Medulla oblongata (tissue), 1 donor: ENCODE measurements at regions not wholly inside any gene's neighbourhood (a gene's known extent, or its start where the extent isn't known, plus 50 kb on each side); places are given as distances from the start of the nearest gene placed in this dataset.

Experiments
- DNase-seq: peaks from one replicate; pipeline ENCODE4 v3.0.0-alpha.2; 2015; ENCODE audit errors: extremely low spot score

DNA sequence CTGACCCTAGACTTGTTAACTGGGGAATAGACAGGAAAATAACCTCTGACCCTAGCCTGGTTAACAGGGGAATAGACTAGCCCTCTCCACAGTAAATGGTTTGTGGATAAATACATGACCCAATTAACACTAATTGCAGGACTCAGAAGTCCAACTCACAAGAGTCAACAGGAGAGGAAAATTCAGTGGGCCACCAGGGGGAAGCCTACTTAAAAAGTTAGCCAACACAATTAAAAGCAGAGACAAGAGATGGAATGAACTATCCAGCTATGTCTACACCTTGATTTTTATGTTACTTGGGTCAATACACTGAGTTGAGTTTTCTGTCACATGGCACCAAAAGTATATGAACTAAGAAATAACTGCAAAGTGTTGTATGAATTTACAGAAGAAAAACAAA lies 158.8 kb upstream of the SLC39A10 start:
- peak; percentile 51 for DNase-seq

GRCh38 chr2:195496991-195497390 lies 160.0 kb upstream of the SLC39A10 start:
- DNase-seq = no peak

DNA sequence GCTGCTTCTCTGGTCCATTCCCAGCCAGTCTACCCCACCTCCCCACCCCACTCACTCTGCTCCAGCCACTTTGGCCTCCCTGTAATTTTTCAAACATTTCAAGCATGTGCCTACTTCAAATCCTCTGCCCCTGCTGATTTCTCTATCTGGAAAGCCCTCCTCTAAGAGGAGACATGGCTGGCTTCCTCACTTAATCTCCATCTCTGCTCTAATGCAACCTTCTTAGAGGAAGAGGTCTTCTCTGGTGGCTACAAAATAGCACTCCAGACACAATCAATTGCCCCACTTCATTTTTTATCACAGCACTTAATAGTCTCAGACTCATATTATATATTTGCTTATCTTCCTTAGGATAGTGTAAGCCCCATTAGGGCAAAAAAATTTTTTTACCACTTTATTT lies 161.1 kb upstream of the SLC39A10 start:
- no peak for DNase-seq

DNA sequence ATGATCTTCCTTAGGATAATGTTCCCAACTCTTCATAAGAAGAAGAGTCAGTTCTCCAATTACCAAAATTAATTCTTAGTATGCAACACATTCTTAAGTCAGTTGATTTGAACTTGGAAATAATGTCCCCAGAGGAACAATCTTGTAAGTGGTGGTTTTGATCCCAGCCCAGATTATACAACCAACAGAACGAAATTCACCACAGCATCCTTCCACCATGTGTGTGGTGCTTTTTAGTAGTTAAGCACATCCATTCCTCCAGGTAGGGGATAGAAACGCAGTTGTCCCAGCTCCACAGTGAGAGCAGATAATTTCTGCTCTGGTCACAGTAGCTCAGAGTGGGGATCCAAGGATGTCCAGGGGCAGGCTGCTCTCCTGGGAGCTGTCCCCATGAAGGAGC lies 161.7 kb upstream of the SLC39A10 start:
- no peak for DNase-seq

- DNase-seq = no peak
Observed at GRCh38 chr2:195494451-195494850, 162.6 kb upstream of the SLC39A10 start.

- no peak for DNase-seq
Observed at GRCh38 chr2:195493416-195493815, 163.6 kb upstream of the SLC39A10 start.

DNA sequence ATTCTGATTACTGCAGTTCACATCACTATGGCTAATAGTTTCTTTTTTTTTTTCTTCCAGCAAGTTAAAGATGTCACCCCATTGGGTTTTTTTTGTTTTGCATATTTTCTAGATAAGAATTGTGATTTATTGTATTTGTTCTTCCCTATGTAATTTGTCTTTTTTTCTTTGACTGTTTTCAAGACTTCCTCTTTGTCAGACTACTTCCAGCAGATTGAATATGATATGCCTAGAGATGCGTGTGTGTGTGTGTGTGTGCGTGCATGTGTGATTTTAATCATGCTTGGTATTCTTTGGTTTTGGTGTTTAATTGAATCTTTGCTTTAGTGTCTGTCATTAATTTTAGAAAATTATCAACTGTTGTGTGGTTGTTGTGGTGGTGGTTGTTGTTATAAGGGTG lies 166.7 kb upstream of the SLC39A10 start:
- no peak for DNase-seq

- no peak for DNase-seq
Observed at GRCh38 chr2:195489101-195489500, 167.9 kb upstream of the SLC39A10 start.

DNA sequence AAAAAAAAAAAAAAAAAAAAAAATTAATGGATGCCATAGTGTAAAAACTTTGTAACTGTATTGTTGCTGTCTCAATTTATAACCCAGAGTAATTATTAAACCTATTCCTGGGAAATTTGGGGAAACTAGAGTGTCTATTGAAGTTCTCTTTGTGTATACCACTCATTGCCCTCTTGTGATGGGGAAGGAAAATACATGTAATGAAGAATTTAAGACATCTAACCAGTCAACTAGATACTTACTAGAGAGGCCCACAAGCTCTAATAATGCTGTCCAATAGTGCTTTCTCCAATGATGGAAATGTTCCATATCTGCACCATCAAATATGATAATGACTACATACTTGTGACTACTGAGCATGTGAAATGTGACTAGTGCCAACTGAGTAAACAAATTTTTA lies 168.5 kb upstream of the SLC39A10 start:
- DNase-seq = no peak

DNA sequence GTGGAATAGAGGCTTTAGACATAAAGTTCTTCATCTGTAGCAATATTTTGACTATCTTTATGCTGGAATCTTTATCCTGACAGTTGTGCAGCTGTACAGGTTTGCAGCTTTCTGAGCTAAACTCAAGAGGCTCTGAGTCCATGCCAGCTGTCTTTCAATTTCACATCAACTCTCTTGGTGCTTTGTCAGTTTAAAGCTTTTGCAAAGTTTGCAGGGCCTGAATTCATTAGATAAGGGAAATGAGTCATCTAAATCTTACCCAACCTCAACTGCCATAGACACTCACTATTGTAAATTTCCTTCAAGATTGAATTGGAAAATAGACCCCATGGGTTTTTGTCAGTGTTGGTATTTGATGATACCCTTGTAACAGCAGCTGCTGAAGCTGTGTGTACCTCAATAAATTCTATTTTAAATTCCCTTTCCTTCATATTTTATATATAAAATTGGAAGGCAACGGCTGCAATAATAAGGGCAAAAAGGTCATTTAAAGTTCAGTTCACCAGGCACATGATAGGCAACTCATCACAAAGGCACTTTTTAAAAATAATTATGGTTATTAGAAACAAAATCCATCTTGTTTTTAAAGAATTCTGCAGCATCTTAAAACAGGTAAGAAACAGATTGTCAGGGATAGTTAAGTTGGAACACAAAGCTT lies 169.9 kb upstream of the SLC39A10 start:
- DNase-seq = peak; percentile 6

GRCh38 chr2:195486520-195486919 lies 170.5 kb upstream of the SLC39A10 start:
- no peak for DNase-seq

DNA sequence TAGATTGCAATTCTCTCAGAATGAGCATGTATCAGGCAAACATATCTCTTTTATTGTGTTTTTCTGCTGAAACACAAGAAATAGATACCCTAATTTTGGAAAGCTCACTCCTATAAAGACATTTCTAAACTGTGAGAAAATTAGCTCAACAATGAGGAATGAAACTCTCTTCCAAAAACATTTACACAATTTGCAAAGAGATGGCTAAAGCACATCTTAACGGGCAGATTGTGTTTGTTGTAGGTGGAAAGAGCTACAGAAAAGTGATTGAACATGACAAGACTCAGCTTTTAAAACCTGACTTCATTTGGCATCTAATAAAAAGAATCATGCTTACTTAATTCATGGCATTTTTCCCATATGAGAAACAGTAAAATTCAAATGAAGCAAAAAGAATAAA lies 175.0 kb upstream of the SLC39A10 start:
- DNase-seq = no peak

- DNase-seq = no peak
Observed at GRCh38 chr2:195480121-195480520, 176.9 kb upstream of the SLC39A10 start.

DNA sequence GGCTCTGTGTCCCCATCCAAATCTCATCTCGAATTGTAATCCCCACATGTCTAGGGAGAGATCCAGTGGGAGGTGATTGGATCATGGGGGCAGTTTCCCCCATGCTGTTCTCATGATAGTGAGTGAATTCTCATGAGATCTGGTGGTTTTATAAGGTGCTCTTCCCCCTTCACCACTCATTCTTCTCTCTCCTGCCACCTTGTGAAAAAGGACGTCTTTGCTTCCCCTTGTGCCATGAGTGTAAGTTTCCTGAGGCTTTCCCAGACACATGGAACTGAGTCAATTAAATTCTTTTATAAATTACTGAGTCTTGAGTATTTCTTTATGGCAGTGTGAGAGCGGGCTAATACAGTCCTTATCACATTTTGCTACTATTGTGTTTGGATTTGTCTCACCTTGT lies 177.6 kb upstream of the SLC39A10 start:
- no peak for DNase-seq

DNA sequence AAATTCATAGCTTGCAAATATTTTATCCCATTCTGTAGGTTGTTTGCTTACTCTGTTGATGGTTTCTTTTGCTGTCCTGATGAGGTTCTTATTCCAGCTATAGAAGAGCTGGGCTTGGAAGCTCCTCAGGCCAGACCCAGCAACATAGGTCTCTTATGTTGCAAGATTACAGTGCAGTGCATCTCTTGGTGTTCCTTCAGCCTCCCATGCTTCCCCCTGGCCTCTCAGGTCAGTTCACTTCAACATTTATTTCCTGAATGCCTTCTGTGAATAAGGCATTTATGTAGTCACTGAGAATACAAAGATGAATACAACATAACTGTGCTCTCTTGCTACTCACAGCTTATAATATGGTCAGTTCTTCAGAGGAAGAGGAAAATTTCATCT lies 179.0 kb upstream of the SLC39A10 start:
- no peak for DNase-seq

DNA sequence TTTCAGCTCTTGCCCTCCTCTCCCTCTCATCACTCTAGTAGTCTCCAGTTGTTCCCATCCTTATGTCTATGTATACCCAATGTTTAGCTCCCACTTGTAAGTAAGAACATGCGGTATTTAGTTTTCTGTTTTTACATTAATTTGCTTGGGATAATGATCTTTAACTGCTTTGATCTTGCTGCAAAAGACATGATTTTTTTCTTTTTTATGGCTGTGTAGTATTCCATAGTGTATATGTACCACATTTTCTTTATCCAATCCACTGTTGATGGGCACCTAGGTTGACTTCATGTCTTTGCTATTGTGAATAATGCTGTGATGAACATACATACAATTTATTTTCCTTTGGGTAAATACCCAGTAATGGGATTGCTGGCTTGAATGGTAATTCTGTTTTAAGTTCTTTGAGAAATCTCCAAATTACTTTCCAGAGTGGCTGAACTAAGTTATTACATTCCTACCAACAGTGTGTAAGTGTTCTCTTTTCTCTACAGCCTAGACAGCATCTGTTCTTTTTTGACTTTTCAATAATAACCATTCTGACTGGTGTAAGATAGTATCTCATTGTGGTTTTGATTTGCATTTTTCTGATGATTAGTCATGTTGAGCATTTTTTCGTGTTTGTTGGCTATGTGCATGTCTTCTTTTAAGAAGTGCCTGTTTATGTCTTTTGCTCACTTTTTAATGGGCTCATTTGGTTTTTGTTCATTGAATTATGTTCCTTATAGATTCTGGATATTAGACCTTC lies 179.6 kb upstream of the SLC39A10 start:
- DNase-seq = no peak

DNA sequence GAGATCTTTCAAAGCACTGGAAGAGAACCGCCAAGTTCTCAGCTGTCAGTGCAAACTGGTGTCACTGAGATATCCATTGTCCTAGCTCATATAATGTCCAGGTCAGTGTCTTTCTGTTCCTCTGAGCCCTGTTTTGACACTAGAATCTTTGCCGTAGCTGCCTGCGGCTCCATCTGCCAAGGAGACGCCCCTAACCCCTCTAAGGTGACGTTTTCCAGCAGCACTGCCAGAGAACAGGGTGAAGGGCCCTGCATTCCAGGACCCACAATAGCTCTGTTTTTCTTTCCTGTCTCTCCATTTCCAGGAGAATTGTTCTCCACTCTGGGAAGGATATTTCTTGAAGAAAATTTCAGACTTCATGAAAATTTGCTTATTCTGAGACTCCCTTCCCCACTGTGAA lies 181.7 kb upstream of the SLC39A10 start:
- no peak for DNase-seq

DNA sequence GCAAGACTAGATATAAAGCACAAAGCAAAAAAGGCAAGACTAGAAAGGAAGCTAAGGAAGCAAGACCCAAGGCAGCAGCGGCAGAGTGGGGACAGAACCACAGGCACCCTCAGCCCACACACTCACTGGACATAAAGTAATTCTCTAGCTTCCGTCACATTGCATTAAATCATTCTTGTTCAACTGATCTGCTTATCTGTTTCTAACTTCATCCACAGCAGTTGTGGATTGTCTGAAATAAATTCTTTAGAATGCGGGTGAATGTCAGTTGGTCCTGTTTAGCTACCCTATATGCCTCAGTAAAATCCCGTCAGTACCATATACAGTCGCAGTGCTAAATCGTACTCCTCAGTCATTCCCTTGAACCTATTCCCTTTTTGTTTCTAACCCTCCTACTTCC lies 183.2 kb upstream of the SLC39A10 start:
- no peak for DNase-seq

GRCh38 chr2:195472501-195473234 lies 184.4 kb upstream of the SLC39A10 start:
- DNase-seq = no peak

DNA sequence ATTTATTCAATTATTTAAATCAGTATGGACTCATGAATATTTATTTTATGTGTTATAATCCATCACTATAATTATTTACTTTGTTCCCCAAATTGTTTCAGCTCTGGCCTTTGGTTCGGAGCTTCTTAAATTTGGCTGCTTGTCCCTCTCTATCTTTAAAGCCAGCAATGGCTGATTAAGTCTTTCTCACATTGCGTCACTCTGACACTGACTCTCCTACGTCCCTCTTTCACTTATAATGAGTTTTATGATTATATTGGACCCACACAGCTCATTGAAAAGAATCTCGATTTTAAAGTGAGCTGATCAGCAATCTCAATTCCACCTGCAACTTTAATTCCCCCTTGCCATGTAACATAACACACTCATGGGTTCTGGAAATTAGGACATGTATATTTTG lies 185.2 kb upstream of the SLC39A10 start:
- DNase-seq = no peak

GRCh38 chr2:195471163-195471562 lies 185.9 kb upstream of the SLC39A10 start:
- DNase-seq = no peak

- DNase-seq = no peak
Observed at GRCh38 chr2:195470622-195471021, 186.4 kb upstream of the SLC39A10 start.

DNA sequence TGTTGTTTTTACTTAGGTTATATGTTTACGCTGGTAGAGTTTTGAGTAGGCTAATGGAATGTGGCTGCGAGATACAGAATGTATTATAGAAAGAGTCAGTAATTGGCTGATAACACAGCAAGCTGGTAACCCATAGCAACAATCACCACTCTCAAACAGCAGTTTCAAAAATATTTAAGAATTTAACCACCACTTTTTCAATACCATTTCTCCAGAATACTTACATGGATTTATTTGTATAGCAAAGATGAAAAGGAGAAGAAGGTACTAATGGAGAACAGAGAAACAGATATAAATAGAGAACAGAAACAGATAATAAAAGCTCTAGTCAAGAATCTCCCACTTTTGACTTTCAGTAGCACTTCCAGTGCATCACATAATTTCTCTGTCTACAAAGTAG lies 188.3 kb upstream of the SLC39A10 start:
- DNase-seq = no peak
